ENCODE measurements at regions not wholly inside any gene's neighbourhood (a gene's known extent, or its start where the extent isn't known, plus 50 kb on each side); places are given as distances from the start of the nearest gene placed in this dataset.

DNA sequence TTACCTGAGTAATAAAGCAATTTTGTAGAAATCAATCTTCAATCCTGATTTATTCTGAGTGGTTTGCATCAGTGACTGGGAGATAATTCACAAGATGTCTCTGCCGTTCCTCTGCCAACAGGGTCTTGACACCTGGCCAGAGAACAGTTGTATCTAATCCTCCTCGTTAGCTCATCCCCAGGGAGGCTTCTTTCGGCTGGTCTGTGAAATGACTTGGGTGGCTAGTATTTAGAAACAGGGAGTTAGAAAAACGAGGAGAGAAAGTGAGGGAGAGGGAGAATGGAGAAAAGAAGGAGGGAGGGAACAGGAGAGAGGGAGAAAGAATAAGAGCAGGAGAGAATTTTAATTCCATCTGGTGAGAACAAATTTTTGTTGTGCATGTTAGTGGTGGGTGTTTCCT, 600.2 kb upstream of the TLE4 start:
- Histone ChIP-seq H3K36me3 (ENCODE audit: insufficient read depth, low read length) (no peaks in the 10 kb centered on the region), H3K27me3 (ENCODE audit: insufficient read depth, low read length, poor library complexity, severe bottlenecking) (no peaks in the 10 kb centered on the region), H2AFZ (ENCODE audit: low read length) (no peak overlapping the region), H3F3A (ENCODE audit: low read depth) (no peaks in the 10 kb centered on the region), H3K9me3 (ENCODE audit: insufficient read depth, low read depth, low read length) (no peaks in the 10 kb centered on the region), H3K9me2 (replicated peaks; ENCODE audit: low read depth, low read length) (no peaks in the 10 kb centered on the region), H4K20me1 (ENCODE audit: insufficient read depth, low read length, poor library complexity, severe bottlenecking) (no peaks in the 10 kb centered on the region), H3K79me2 (ENCODE audit: insufficient read depth, low read length) (no peaks in the 10 kb centered on the region), H3K4me3 (ENCODE audit: low read length, poor library complexity, severe bottlenecking) (no peak overlapping the region), H3K9ac (ENCODE audit: low read depth, low read length, poor library complexity, severe bottlenecking) (no peak overlapping the region), H3K4me2 (ENCODE audit: low read depth, low read length, poor library complexity, severe bottlenecking) (no peak overlapping the region), H3K4me1 (ENCODE audit: insufficient read depth, low read length, poor library complexity, severe bottlenecking) (peaks cover 10% of the 10 kb centered on the region)
- TF ChIP-seq EZH2phosphoT487 (IDR thresholded peaks at IDR 0.05; ENCODE audit: borderline replicate concordance), result no peak
- TF ChIP-seq, protein P1, sequence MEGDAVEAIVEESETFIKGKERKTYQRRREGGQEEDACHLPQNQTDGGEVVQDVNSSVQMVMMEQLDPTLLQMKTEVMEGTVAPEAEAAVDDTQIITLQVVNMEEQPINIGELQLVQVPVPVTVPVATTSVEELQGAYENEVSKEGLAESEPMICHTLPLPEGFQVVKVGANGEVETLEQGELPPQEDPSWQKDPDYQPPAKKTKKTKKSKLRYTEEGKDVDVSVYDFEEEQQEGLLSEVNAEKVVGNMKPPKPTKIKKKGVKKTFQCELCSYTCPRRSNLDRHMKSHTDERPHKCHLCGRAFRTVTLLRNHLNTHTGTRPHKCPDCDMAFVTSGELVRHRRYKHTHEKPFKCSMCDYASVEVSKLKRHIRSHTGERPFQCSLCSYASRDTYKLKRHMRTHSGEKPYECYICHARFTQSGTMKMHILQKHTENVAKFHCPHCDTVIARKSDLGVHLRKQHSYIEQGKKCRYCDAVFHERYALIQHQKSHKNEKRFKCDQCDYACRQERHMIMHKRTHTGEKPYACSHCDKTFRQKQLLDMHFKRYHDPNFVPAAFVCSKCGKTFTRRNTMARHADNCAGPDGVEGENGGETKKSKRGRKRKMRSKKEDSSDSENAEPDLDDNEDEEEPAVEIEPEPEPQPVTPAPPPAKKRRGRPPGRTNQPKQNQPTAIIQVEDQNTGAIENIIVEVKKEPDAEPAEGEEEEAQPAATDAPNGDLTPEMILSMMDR (conservative IDR thresholded peaks at IDR 0.05; ENCODE audit: low read length), result no peak

- Histone ChIP-seq H3K36me3 (ENCODE audit: insufficient read depth, low read length) (no peaks in the 10 kb centered on the region), H3K4me1 (ENCODE audit: insufficient read depth, low read length, poor library complexity, severe bottlenecking) (peaks cover 10% of the 10 kb centered on the region), H3K4me2 (ENCODE audit: low read depth, low read length, poor library complexity, severe bottlenecking) (no peak overlapping the region), H3F3A (ENCODE audit: low read depth) (no peaks in the 10 kb centered on the region), H3K4me3 (ENCODE audit: low read length, poor library complexity, severe bottlenecking) (no peak overlapping the region), H3K9me2 (replicated peaks; ENCODE audit: low read depth, low read length) (no peaks in the 10 kb centered on the region), H3K27me3 (ENCODE audit: insufficient read depth, low read length, poor library complexity, severe bottlenecking) (no peaks in the 10 kb centered on the region), H3K79me2 (ENCODE audit: insufficient read depth, low read length) (no peaks in the 10 kb centered on the region), H3K9ac (ENCODE audit: low read depth, low read length, poor library complexity, severe bottlenecking) (no peak overlapping the region), H2AFZ (ENCODE audit: low read length) (no peak overlapping the region), H3K9me3 (ENCODE audit: insufficient read depth, low read depth, low read length) (no peaks in the 10 kb centered on the region), H4K20me1 (ENCODE audit: insufficient read depth, low read length, poor library complexity, severe bottlenecking) (no peaks in the 10 kb centered on the region)
- TF ChIP-seq, protein P1 (conservative IDR thresholded peaks at IDR 0.05; ENCODE audit: low read length), result no peak
- TF ChIP-seq EZH2phosphoT487 (IDR thresholded peaks at IDR 0.05; ENCODE audit: borderline replicate concordance), result no peak
These were observed 599.3 kb upstream of the TLE4 start for GRCh38 chr9:78972303-78972999.

GRCh38 chr9:78973907-78974306, 597.9 kb upstream of the TLE4 start:
- TF ChIP-seq, protein P1 (conservative IDR thresholded peaks at IDR 0.05; ENCODE audit: low read length), result no peak
- no peak for TF ChIP-seq EZH2phosphoT487 (IDR thresholded peaks at IDR 0.05; ENCODE audit: borderline replicate concordance)
- H3K9me2 ChIP-seq (replicated peaks; ENCODE audit: low read depth, low read length), result no peaks in the 10 kb centered on the region
- H3K9me3 ChIP-seq (ENCODE audit: insufficient read depth, low read depth, low read length), result no peaks in the 10 kb centered on the region
- no peak overlapping the region for H3K9ac ChIP-seq (ENCODE audit: low read depth, low read length, poor library complexity, severe bottlenecking)
- H3K4me3 ChIP-seq (ENCODE audit: low read length, poor library complexity, severe bottlenecking), result no peak overlapping the region
- H3F3A ChIP-seq (ENCODE audit: low read depth), result no peaks in the 10 kb centered on the region
- H3K79me2 ChIP-seq (ENCODE audit: insufficient read depth, low read length), result no peaks in the 10 kb centered on the region
- no peaks in the 10 kb centered on the region for H3K36me3 ChIP-seq (ENCODE audit: insufficient read depth, low read length)
- no peaks in the 10 kb centered on the region for H3K27me3 ChIP-seq (ENCODE audit: insufficient read depth, low read length, poor library complexity, severe bottlenecking)
- peaks cover 10% of the 10 kb centered on the region for H3K4me1 ChIP-seq (ENCODE audit: insufficient read depth, low read length, poor library complexity, severe bottlenecking)
- H3K4me2 ChIP-seq (ENCODE audit: low read depth, low read length, poor library complexity, severe bottlenecking), result no peak overlapping the region
- no peak overlapping the region for H2AFZ ChIP-seq (ENCODE audit: low read length)
- no peaks in the 10 kb centered on the region for H4K20me1 ChIP-seq (ENCODE audit: insufficient read depth, low read length, poor library complexity, severe bottlenecking)
